Neural cell (in vitro differentiated cells): ENCODE measurements at regions not wholly inside any gene's neighbourhood (a gene's known extent, or its start where the extent isn't known, plus 50 kb on each side); places are given as distances from the start of the nearest gene placed in this dataset.

Source experiments
- H2AFZ ChIP-seq: fragments of 200-600, 300-800 bp; sonication (generic), shearing (Covaris generic); 2 replicates; pipeline ENCODE4 v1.6.0; 2014; ENCODE audit warnings: low read depth, mild to moderate bottlenecking, antibody characterized with exemption, low read length, moderate library complexity
- H3F3A ChIP-seq: fragments of 200-600 bp; shearing (Covaris generic); 2 replicates; pipeline ENCODE4 v1.6.1; 2016; ENCODE audit warnings: mild to moderate bottlenecking, moderate library complexity, mixed read lengths, antibody characterized with exemption, low read length; ENCODE audit not compliant: insufficient read depth, poor library complexity, severe bottlenecking
- H3K27ac ChIP-seq: fragments of 200-600, 300-800 bp; sonication (generic), shearing (Covaris generic); 2 replicates; pipeline ENCODE4 v1.5.1; 2014; ENCODE audit warnings: mild to moderate bottlenecking, low read length, moderate library complexity
- H3K27me3 ChIP-seq: fragments of 300-800, 200-600 bp; sonication (generic), shearing (Covaris generic); 2 replicates; pipeline ENCODE4 v1.6.0; 2014; ENCODE audit warnings: mild to moderate bottlenecking, low read depth, low read length, moderate library complexity; ENCODE audit not compliant: insufficient read depth
- H3K36me3 ChIP-seq: fragments of 300-800, 200-600 bp; sonication (generic), shearing (Covaris generic); 2 replicates; pipeline ENCODE4 v1.5.1; 2014; ENCODE audit warnings: mild to moderate bottlenecking, antibody characterized with exemption, low read length, moderate library complexity; ENCODE audit not compliant: insufficient read depth
- H3K4me2 ChIP-seq: fragments of 300-800, 200-600 bp; sonication (generic), shearing (Covaris generic); 2 replicates; pipeline ENCODE4 v1.6.0; 2014; ENCODE audit warnings: mild to moderate bottlenecking, low read length
- H3K4me3 ChIP-seq: fragments of 300-800, 200-600 bp; sonication (generic), shearing (Covaris generic); 2 replicates; pipeline ENCODE4 v1.5.1; 2014; ENCODE audit warnings: mild to moderate bottlenecking, low read length, moderate library complexity
- H3K79me2 ChIP-seq: fragments of 200-600 bp; shearing (Covaris generic); replicated peaks from 2 replicates; pipeline ENCODE4 v1.6.0; 2014; ENCODE audit warnings: mild to moderate bottlenecking, low read length, moderate library complexity; ENCODE audit not compliant: insufficient read depth
- H3K9ac ChIP-seq: fragments of 300-800, 200-600 bp; sonication (generic), shearing (Covaris generic); 2 replicates; pipeline ENCODE4 v1.6.1; 2016; ENCODE audit warnings: mild to moderate bottlenecking, low read length, mixed read lengths
- H3K9me2 ChIP-seq: fragments of 200-600 bp; shearing (Covaris generic); 2 replicates; pipeline ENCODE4 v1.6.1; 2016; ENCODE audit warnings: mild to moderate bottlenecking, low read length, mixed read lengths; ENCODE audit not compliant: insufficient read depth
- H3K9me3 ChIP-seq: fragments of 200-600, 300-800 bp; sonication (generic), shearing (Covaris generic); 2 replicates; pipeline ENCODE4 v1.6.1; 2016; ENCODE audit warnings: mild to moderate bottlenecking, mixed run types, low read length, moderate library complexity, mixed read lengths
- H4K20me1 ChIP-seq: fragments of 200-600 bp; shearing (Covaris generic); 2 replicates; pipeline ENCODE4 v1.6.1; 2016; ENCODE audit warnings: mild to moderate bottlenecking, mixed run types; ENCODE audit not compliant: insufficient read depth
- EP300 ChIP-seq: fragments of 450-650 bp; conservative IDR thresholded peaks from 2 replicates; pipeline ENCODE4 v1.6.1; 2014; ENCODE audit warnings: antibody characterized with exemption, mild to moderate bottlenecking, moderate library complexity; ENCODE audit not compliant: poor library complexity, severe bottlenecking
- EZH2 ChIP-seq: fragments of 200-600, 300-800 bp; shearing (Covaris generic), sonication (generic); IDR thresholded peaks from 2 replicates; pipeline ENCODE4 v1.6.1; 2014; ENCODE audit warnings: antibody characterized with exemption, low read length, borderline replicate concordance, mild to moderate bottlenecking; ENCODE audit not compliant: insufficient read depth, poor library complexity, severe bottlenecking
- MXI1 ChIP-seq: fragments of 450-650 bp; conservative IDR thresholded peaks from 2 replicates; pipeline ENCODE4 v1.6.1; 2014; ENCODE audit warnings: antibody characterized with exemption, mild to moderate bottlenecking; ENCODE audit not compliant: poor library complexity, severe bottlenecking
- POLR2AphosphoS5 ChIP-seq: IDR thresholded peaks from 2 replicates; pipeline ENCODE4 v1.6.1; 2012
- RAD21 ChIP-seq: fragments of 450-650 bp; conservative IDR thresholded peaks from 2 replicates; pipeline ENCODE4 v1.6.1; 2014; ENCODE audit warnings: antibody characterized with exemption, mild to moderate bottlenecking, moderate library complexity
- SMC3 ChIP-seq: fragments of 450-650 bp; conservative IDR thresholded peaks from 2 replicates; pipeline ENCODE4 v1.6.1; 2014; ENCODE audit warnings: antibody characterized with exemption, mild to moderate bottlenecking, moderate library complexity; ENCODE audit not compliant: poor library complexity
- TAF1 ChIP-seq: IDR thresholded peaks from 2 replicates; pipeline ENCODE4 v1.6.1; 2012; ENCODE audit warnings: low read depth
- TF ChIP-seq, protein P1 (sequence below): fragments of 450-650 bp; IDR thresholded peaks from 2 replicates; pipeline ENCODE4 v1.5.1; 2014; ENCODE audit warnings: antibody characterized with exemption, mild to moderate bottlenecking, moderate library complexity; ENCODE audit not compliant: poor library complexity, severe bottlenecking
- TF ChIP-seq, protein P2 (sequence below): IDR thresholded peaks from 2 replicates; pipeline ENCODE4 v1.6.1; 2012; ENCODE audit warnings: borderline replicate concordance

DNA sequence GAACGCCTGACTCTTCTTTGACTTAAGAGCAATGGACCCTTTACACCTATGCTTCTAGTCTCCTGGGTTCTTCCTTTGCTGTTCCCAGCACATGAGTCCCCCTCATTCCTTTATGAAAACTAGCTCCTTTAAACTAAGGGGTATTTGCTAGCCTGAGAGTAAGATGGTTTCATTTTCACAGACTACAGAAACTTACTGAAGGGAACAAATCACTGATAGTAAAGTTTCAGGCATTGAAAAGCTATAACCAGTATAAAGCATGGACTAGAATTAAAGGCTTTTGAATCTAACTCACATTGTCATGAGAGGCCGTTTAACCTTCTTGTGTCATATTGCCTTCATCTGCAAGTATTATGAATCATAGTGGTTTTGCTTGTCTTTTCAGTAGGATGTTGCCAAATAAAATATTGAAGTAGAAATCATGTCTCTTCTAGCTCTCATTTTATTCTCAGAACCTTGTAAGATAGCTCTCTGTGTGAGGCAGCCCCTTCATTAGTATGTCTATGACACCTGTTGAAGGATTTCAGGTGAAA is 765.9 kb downstream of the NR2F2 start:
- Histone ChIP-seq H3F3A (no peaks in the 10 kb centered on the region), H3K4me3 (no peak overlapping the region), H3K36me3 (no peaks in the 10 kb centered on the region), H3K27me3 (no peaks in the 10 kb centered on the region), H4K20me1 (no peaks in the 10 kb centered on the region), H3K9me2 (no peaks in the 10 kb centered on the region), H3K27ac (no peak overlapping the region), H2AFZ (no peak overlapping the region), H3K4me2 (no peak overlapping the region), H3K79me2 (no peaks in the 10 kb centered on the region), H3K9ac (no peak overlapping the region), H3K9me3 (no peaks in the 10 kb centered on the region)
- TF ChIP-seq EP300 (no peak), POLR2AphosphoS5 (no peak), MXI1 (no peak), EZH2 (no peak), SMC3 (no peak), RAD21 (no peak), TAF1 (no peak)
- TF ChIP-seq, protein P1, sequence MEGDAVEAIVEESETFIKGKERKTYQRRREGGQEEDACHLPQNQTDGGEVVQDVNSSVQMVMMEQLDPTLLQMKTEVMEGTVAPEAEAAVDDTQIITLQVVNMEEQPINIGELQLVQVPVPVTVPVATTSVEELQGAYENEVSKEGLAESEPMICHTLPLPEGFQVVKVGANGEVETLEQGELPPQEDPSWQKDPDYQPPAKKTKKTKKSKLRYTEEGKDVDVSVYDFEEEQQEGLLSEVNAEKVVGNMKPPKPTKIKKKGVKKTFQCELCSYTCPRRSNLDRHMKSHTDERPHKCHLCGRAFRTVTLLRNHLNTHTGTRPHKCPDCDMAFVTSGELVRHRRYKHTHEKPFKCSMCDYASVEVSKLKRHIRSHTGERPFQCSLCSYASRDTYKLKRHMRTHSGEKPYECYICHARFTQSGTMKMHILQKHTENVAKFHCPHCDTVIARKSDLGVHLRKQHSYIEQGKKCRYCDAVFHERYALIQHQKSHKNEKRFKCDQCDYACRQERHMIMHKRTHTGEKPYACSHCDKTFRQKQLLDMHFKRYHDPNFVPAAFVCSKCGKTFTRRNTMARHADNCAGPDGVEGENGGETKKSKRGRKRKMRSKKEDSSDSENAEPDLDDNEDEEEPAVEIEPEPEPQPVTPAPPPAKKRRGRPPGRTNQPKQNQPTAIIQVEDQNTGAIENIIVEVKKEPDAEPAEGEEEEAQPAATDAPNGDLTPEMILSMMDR, result no peak
- TF ChIP-seq, protein P2, sequence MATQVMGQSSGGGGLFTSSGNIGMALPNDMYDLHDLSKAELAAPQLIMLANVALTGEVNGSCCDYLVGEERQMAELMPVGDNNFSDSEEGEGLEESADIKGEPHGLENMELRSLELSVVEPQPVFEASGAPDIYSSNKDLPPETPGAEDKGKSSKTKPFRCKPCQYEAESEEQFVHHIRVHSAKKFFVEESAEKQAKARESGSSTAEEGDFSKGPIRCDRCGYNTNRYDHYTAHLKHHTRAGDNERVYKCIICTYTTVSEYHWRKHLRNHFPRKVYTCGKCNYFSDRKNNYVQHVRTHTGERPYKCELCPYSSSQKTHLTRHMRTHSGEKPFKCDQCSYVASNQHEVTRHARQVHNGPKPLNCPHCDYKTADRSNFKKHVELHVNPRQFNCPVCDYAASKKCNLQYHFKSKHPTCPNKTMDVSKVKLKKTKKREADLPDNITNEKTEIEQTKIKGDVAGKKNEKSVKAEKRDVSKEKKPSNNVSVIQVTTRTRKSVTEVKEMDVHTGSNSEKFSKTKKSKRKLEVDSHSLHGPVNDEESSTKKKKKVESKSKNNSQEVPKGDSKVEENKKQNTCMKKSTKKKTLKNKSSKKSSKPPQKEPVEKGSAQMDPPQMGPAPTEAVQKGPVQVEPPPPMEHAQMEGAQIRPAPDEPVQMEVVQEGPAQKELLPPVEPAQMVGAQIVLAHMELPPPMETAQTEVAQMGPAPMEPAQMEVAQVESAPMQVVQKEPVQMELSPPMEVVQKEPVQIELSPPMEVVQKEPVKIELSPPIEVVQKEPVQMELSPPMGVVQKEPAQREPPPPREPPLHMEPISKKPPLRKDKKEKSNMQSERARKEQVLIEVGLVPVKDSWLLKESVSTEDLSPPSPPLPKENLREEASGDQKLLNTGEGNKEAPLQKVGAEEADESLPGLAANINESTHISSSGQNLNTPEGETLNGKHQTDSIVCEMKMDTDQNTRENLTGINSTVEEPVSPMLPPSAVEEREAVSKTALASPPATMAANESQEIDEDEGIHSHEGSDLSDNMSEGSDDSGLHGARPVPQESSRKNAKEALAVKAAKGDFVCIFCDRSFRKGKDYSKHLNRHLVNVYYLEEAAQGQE, result no peak

DNA sequence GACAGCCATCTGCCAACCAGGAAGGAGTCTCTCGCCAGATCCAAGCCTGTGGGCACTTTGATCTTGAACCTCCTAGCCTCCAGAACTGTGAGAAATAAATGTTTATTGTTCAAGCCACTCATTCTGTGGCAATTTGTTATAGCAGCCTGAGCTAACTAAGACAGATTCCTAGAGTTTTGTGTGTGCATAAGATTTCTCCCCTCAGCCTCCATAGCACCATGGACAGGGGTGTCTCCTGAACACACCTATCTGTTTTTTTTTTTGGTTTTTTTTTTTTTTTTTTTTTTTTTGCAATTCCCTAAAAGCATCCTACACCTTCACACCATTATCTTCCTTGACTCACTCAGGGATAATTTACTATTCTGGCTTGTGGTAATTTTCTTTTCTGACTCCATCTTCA is 768.5 kb downstream of the NR2F2 start:
- no peaks in the 10 kb centered on the region for H4K20me1 ChIP-seq
- H3K9ac ChIP-seq, result no peak overlapping the region
- H3K27ac ChIP-seq, result no peak overlapping the region
- H3K36me3 ChIP-seq, result no peaks in the 10 kb centered on the region
- H3K79me2 ChIP-seq, result no peaks in the 10 kb centered on the region
- TF ChIP-seq, protein P1, result no peak
- TF ChIP-seq EZH2 (no peak), SMC3 (no peak), RAD21 (no peak), EP300 (no peak), POLR2AphosphoS5 (no peak), TAF1 (no peak), MXI1 (no peak)
- TF ChIP-seq, protein P2, result no peak
- no peaks in the 10 kb centered on the region for H3K27me3 ChIP-seq
- H2AFZ ChIP-seq, result no peak overlapping the region
- H3K9me2 ChIP-seq, result no peaks in the 10 kb centered on the region
- H3K4me3 ChIP-seq, result no peak overlapping the region
- H3K4me2 ChIP-seq, result no peak overlapping the region
- no peaks in the 10 kb centered on the region for H3F3A ChIP-seq
- H3K9me3 ChIP-seq, result no peaks in the 10 kb centered on the region
